ENCODE measurements at regions not wholly inside any gene's neighbourhood (a gene's known extent, or its start where the extent isn't known, plus 50 kb on each side); places are given as distances from the start of the nearest gene placed in this dataset.

- Histone ChIP-seq H3T11ph (ENCODE audit: low read length) (no peak overlapping the region), H3K9ac (ENCODE audit: extremely low read depth, insufficient read length, low read length) (no peak overlapping the region), H3K23me2 (ENCODE audit: insufficient read length, low read depth, low read length, poor library complexity, severe bottlenecking) (no peaks in the 10 kb centered on the region), H3K79me2 (ENCODE audit: insufficient read depth, low read length) (no peaks in the 10 kb centered on the region), H2BK20ac (ENCODE audit: low read depth, low read length, poor library complexity, severe bottlenecking) (no peak overlapping the region), H3K4ac (ENCODE audit: low read depth, low read length) (no peak overlapping the region), H4K20me1 (ENCODE audit: control insufficient read depth, insufficient read depth, insufficient read length) (no peaks in the 10 kb centered on the region), H3K56ac (ENCODE audit: insufficient read length, low read depth, low read length) (no peak overlapping the region), H2BK5ac (ENCODE audit: insufficient read length, low read length) (no peak overlapping the region), H4K5ac (ENCODE audit: insufficient read length, low read depth, low read length) (no peak overlapping the region), H2AFZ (ENCODE audit: low read length) (no peak overlapping the region), H3K23ac (ENCODE audit: insufficient read length, low read depth, low read length) (no peak overlapping the region), H2BK120ac (ENCODE audit: low read depth, low read length, poor library complexity, severe bottlenecking) (no peak overlapping the region), H3K9me3 (ENCODE audit: control insufficient read depth, low read depth, low read length) (no peaks in the 10 kb centered on the region), H3K14ac (ENCODE audit: insufficient read depth, low read length) (no peak overlapping the region), H3K79me1 (ENCODE audit: insufficient read depth, low read depth, low read length, poor library complexity, severe bottlenecking) (no peaks in the 10 kb centered on the region), H3K27ac (ENCODE audit: insufficient read length, low read depth, low read length) (no peak overlapping the region), H4K8ac (replicated peaks; ENCODE audit: insufficient read length, low read depth, low read length) (no peak overlapping the region), H2BK15ac (ENCODE audit: low read depth, low read length) (no peak overlapping the region), H2BK12ac (ENCODE audit: insufficient read length, low read depth, low read length) (no peak overlapping the region), H3K4me2 (ENCODE audit: insufficient read depth, insufficient read length, low read length) (no peak overlapping the region), H2AK5ac (ENCODE audit: insufficient read length, low read length) (no peak overlapping the region), H3K18ac (ENCODE audit: insufficient read length, low read depth, low read length) (no peak overlapping the region), H4K91ac (ENCODE audit: insufficient read length, low read depth, low read length) (no peak overlapping the region), H3K4me1 (ENCODE audit: insufficient read depth, low read length) (no peaks in the 10 kb centered on the region), H3K27me3 (ENCODE audit: insufficient read depth, low read length) (no peaks in the 10 kb centered on the region)
- H3K27ac Mint-ChIP-seq, result no peak overlapping the region
- peaks cover 0 to under 1% of the 10 kb centered on the region in 2 experiments; a peak in 1 of 5 replicates for H3K9me3 Mint-ChIP-seq
- no peak overlapping the region for H3K4me3 Mint-ChIP-seq
- no peaks in the 10 kb centered on the region; the same call in 1 of the 2 replicates for H3K27me3 Mint-ChIP-seq (ENCODE audit: low read depth)
- WGBS (ENCODE audit: extremely low coverage, insufficient read length, low lambda C conversion rate), result no CpG with 5 or more reads among the region's 1 CpG
- TF ChIP-seq, protein P1, sequence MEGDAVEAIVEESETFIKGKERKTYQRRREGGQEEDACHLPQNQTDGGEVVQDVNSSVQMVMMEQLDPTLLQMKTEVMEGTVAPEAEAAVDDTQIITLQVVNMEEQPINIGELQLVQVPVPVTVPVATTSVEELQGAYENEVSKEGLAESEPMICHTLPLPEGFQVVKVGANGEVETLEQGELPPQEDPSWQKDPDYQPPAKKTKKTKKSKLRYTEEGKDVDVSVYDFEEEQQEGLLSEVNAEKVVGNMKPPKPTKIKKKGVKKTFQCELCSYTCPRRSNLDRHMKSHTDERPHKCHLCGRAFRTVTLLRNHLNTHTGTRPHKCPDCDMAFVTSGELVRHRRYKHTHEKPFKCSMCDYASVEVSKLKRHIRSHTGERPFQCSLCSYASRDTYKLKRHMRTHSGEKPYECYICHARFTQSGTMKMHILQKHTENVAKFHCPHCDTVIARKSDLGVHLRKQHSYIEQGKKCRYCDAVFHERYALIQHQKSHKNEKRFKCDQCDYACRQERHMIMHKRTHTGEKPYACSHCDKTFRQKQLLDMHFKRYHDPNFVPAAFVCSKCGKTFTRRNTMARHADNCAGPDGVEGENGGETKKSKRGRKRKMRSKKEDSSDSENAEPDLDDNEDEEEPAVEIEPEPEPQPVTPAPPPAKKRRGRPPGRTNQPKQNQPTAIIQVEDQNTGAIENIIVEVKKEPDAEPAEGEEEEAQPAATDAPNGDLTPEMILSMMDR (conservative IDR thresholded peaks at IDR 0.05), result no peak
- no peaks in the 10 kb centered on the region; a peak in 1 of 7 replicates for H3K36me3 Mint-ChIP-seq (ENCODE audit: insufficient read depth in 1 of 3, low read depth in 3 of 3)
- no peaks in the 10 kb centered on the region for H3K4me1 Mint-ChIP-seq
- DNase-seq, result no peak
These were observed 56.7 kb upstream of the PUDP start for GRCh38 chrX:7204619-7205018.

All from H9 (cell line).